Left lung (tissue), 4 donors: ENCODE measurements at regions not wholly inside any gene's neighbourhood (a gene's known extent, or its start where the extent isn't known, plus 50 kb on each side); places are given as distances from the start of the nearest gene placed in this dataset.
A peak's percentile ranks its signal among the peaks of the same experiment; 100 is the strongest.

Source experiments
- ATAC-seq: fragments of 200-7000 bp; cut with Tn5 transposase; one replicate; pipeline ENCODE4 v1.9.1; 2020; ENCODE audit warnings: moderate library complexity
- DNase-seq, 4 donors: peaks; one replicate each; pipeline ENCODE4 v3.0.0-alpha.2; 2013 to 2020
- H3K27ac ChIP-seq, 2 donors: fragments of 200-600 bp; sonication (generic) in 1 of 2; one replicate each; pipeline versions ENCODE4 v1.5.0 to v1.8.0; 2020 to 2021
- H3K27me3 ChIP-seq, 2 donors: fragments of 200-600 bp; sonication (generic) in 1 of 2; one replicate each; pipeline versions ENCODE4 v1.5.0 to v1.8.0; 2020 to 2021
- H3K36me3 ChIP-seq, 2 donors: fragments of 200-600 bp; sonication (generic) in 1 of 2; one replicate each; pipeline versions ENCODE4 v1.5.0 to v1.8.0; 2020 to 2021
- H3K4me1 ChIP-seq, 2 donors: fragments of 200-600 bp; one replicate each; pipeline ENCODE4 v1.8.0; 2021
- H3K4me3 ChIP-seq, 2 donors: fragments of 200-600 bp; sonication (generic) in 1 of 2; one replicate each; pipeline versions ENCODE4 v1.5.0 to v1.8.0; 2020 to 2021; ENCODE audit warnings: mild to moderate bottlenecking in 1 of 2
- H3K9me3 ChIP-seq, 2 donors: fragments of 200-600 bp; sonication (generic) in 1 of 2; one replicate each; pipeline versions ENCODE4 v1.5.0 to v1.8.0; 2020 to 2021
- intact Hi-C, 2 donors: fragments of 100-400 bp; cut with DNase I; formaldehyde crosslinking; loops; one replicate each; pipeline versions ENCODE4 v1.11.2 to v1.14.2; 2022
- TF ChIP-seq, protein P1 (sequence below), 2 donors: fragments of 200-600 bp; sonication (generic) in 1 of 2; IDR thresholded peaks; one replicate each; pipeline versions ENCODE4 v1.5.0 to v1.8.0; 2021; ENCODE audit warnings: antibody characterized with exemption in 2 of 2
- donor health status: DM: no; HTN: yes; CAD: no.
- donor health status: DM: no; HTN: no; CAD: no.

- Histone ChIP-seq H3K36me3 (no peaks in the 10 kb centered on the region), H3K27me3 (peaks cover 6% of the 10 kb centered on the region in 2 donors), H3K4me3 (no peak overlapping the region), H3K9me3 (no peaks in the 10 kb centered on the region), H3K4me1 (no peaks in the 10 kb centered on the region), H3K27ac (no peak overlapping the region)
- DNase-seq (no peak), ATAC-seq (no peak)
- TF ChIP-seq, protein P1, sequence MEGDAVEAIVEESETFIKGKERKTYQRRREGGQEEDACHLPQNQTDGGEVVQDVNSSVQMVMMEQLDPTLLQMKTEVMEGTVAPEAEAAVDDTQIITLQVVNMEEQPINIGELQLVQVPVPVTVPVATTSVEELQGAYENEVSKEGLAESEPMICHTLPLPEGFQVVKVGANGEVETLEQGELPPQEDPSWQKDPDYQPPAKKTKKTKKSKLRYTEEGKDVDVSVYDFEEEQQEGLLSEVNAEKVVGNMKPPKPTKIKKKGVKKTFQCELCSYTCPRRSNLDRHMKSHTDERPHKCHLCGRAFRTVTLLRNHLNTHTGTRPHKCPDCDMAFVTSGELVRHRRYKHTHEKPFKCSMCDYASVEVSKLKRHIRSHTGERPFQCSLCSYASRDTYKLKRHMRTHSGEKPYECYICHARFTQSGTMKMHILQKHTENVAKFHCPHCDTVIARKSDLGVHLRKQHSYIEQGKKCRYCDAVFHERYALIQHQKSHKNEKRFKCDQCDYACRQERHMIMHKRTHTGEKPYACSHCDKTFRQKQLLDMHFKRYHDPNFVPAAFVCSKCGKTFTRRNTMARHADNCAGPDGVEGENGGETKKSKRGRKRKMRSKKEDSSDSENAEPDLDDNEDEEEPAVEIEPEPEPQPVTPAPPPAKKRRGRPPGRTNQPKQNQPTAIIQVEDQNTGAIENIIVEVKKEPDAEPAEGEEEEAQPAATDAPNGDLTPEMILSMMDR (IDR thresholded peaks at IDR 0.05), result no peak
- intact Hi-C loops, result no loop called here
These were observed 191.5 kb downstream of the FOXB1 start for GRCh38 chr15:60195611-60196010.

GRCh38 chr15:60204131-60204885 lies 193.5 kb downstream of the ANXA2 start:
- Histone ChIP-seq H3K4me3 (no peak overlapping the region), H3K27ac (no peak overlapping the region), H3K27me3 (peaks cover 0 to 32% of the 10 kb centered on the region in 2 donors), H3K9me3 (no peaks in the 10 kb centered on the region), H3K4me1 (no peaks in the 10 kb centered on the region), H3K36me3 (no peaks in the 10 kb centered on the region)
- no peak for ATAC-seq
- TF ChIP-seq, protein P1 (IDR thresholded peaks at IDR 0.05), result no peak
- DNase-seq, result no peak
- intact Hi-C loops, result no loop called here

DNA sequence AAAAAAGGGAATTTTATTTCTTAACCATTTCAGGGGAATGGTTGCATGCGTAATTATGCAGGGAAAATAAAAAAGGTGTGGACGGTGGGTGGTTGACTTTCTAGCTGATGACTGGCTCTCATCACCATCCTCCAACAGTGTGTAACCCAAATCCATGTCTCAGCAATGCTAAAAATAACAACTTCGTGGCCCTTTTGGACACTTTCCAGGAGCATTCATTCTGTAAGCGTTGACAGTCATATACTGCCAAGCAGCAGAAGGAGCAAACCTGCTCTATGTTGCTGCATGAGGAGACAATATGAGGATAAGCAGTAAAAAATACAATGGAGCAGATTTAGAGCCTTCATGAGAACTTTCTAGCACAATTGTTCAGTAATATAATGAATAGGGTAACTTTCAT lies 189.1 kb downstream of the ANXA2 start:
- no peak for ATAC-seq
- TF ChIP-seq, protein P1 (IDR thresholded peaks at IDR 0.05), result no peak
- no peaks in the 10 kb centered on the region for H3K9me3 ChIP-seq
- no peaks in the 10 kb centered on the region for H3K36me3 ChIP-seq
- DNase-seq, result peak in 1 of 4 donors; percentile 6
- no peaks in the 10 kb centered on the region for H3K4me1 ChIP-seq
- intact Hi-C loops, result no loop called here
- H3K27ac ChIP-seq, result no peak overlapping the region
- peaks cover 0 to 18% of the 10 kb centered on the region in 2 donors for H3K27me3 ChIP-seq
- no peak overlapping the region for H3K4me3 ChIP-seq

GRCh38 chr15:60212536-60212935 lies 185.2 kb downstream of the ANXA2 start:
- TF ChIP-seq, protein P1 (IDR thresholded peaks at IDR 0.05), result no peak
- H3K4me3 ChIP-seq, result no peak overlapping the region
- intact Hi-C loops, result no loop called here
- no peak for ATAC-seq
- H3K27me3 ChIP-seq, result no peaks in the 10 kb centered on the region
- no peaks in the 10 kb centered on the region for H3K36me3 ChIP-seq
- no peak for DNase-seq
- H3K9me3 ChIP-seq, result no peaks in the 10 kb centered on the region
- no peak overlapping the region for H3K27ac ChIP-seq
- no peaks in the 10 kb centered on the region for H3K4me1 ChIP-seq

GRCh38 chr15:60213377-60214000 lies 184.3 kb downstream of the ANXA2 start:
- no peak for ATAC-seq
- no peak overlapping the region for H3K4me3 ChIP-seq
- no peaks in the 10 kb centered on the region for H3K9me3 ChIP-seq
- intact Hi-C loops, result no loop called here
- TF ChIP-seq, protein P1 (IDR thresholded peaks at IDR 0.05), result no peak
- DNase-seq, result no peak
- no peaks in the 10 kb centered on the region for H3K36me3 ChIP-seq
- no peaks in the 10 kb centered on the region for H3K27me3 ChIP-seq
- H3K4me1 ChIP-seq, result no peaks in the 10 kb centered on the region
- no peak overlapping the region for H3K27ac ChIP-seq
